ENCODE measurements at regions not wholly inside any gene's neighbourhood (a gene's known extent, or its start where the extent isn't known, plus 50 kb on each side); places are given as distances from the start of the nearest gene placed in this dataset.

DNA sequence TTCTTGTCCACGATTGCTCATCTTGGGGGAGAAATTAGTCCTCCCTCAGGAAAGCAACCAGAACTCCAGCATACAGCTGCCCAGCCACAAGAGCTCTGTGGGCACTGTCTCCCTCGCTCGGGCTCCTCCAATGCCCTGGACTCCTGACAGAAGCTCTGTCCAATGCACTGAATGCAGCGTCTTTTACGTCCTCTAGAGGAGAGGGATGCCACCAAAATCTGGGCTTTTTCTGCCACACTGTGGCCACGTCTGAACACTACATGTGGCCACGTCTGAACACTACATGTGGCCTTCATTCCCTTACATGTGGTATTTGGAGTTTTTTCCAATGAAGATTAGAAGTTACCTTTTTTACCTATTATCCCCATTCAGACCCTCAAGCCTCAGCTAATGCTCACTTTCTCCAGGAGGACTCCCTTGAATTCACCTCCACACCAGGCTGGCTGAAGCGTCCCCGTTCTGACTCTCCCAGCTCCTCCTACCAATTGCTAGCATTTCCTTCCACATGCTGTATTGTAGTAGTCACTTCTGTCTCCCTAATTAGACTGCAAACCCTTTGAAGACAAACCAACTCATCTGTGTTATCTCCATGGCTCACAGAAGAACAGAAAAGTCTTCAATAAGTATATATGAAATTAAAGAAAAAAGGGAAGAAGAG is 134.3 kb upstream of the PDE1C start:
- ATAC-seq (ENCODE audit: low FRiP score) (peak; percentile 97), DNase-seq (ENCODE audit: low spot score) (no peak)
- TF ChIP-seq, protein P1, sequence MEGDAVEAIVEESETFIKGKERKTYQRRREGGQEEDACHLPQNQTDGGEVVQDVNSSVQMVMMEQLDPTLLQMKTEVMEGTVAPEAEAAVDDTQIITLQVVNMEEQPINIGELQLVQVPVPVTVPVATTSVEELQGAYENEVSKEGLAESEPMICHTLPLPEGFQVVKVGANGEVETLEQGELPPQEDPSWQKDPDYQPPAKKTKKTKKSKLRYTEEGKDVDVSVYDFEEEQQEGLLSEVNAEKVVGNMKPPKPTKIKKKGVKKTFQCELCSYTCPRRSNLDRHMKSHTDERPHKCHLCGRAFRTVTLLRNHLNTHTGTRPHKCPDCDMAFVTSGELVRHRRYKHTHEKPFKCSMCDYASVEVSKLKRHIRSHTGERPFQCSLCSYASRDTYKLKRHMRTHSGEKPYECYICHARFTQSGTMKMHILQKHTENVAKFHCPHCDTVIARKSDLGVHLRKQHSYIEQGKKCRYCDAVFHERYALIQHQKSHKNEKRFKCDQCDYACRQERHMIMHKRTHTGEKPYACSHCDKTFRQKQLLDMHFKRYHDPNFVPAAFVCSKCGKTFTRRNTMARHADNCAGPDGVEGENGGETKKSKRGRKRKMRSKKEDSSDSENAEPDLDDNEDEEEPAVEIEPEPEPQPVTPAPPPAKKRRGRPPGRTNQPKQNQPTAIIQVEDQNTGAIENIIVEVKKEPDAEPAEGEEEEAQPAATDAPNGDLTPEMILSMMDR (IDR thresholded peaks at IDR 0.05), result peak in 2 of 3 donors; percentile 48 to 78

DNA sequence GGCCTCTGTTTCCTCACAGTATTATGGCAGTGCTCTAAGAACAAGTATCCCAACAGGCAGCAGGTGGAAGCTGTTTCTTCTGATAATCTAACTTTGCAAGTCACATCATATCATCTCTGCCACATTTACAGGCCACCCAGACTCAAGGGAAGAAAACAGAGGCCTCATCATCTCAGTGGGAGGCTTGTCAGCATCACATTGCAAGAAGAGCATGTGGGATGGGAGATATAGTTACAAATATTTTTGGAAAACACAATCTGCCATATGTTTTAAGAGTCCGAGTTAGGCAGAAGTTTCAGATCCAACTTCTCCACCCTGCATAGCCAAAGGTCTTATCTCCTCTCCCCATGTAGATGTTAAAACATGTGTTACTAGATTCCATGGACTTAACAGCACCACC is 130.4 kb upstream of the PDE1C start:
- DNase-seq (ENCODE audit: low spot score) (no peak), ATAC-seq (ENCODE audit: low FRiP score) (no peak)
- TF ChIP-seq, protein P1 (IDR thresholded peaks at IDR 0.05), result no peak

DNA sequence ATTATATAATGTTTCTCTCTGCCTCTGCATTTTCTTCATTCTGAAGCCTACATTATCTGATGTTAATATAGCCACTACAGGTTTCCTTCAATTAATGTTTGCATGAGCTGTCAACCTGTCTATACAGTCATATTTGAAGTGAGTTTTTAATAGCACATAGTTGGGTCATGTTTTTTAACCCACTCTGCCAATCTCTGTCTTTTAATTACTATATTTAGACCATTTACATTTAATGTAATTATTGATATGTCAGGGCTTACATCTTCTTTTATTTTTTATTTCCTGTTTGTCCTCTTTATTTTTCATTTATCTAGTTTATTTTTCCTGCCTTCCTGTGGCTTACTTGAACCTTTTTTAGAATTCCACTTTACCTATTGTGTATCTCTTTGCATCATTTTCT is 124.3 kb upstream of the PDE1C start:
- TF ChIP-seq, protein P1 (IDR thresholded peaks at IDR 0.05), result no peak
- DNase-seq (ENCODE audit: low spot score) (no peak), ATAC-seq (ENCODE audit: low FRiP score) (no peak)

DNA sequence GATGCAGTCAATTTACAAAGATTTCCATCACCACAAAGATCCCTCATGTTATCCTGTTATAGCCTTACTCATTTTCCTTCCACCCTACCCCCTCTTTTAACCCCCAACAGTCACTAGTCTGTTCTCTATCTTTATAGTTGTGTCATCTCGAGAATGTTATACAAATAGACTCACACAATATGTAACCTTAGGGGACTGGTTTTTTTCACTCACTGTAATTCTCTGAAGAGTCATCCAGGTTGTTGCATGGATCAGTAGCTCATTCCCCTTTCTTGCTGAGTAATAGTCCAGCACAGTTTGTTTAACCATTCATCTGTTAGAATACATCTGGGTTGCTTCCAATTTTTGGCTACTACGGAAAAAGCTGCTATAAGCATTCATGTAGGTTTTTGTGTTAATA is 121.1 kb upstream of the PDE1C start:
- no peak for DNase-seq (ENCODE audit: low spot score)
- TF ChIP-seq, protein P1 (IDR thresholded peaks at IDR 0.05), result no peak
- no peak for ATAC-seq (ENCODE audit: low FRiP score)

DNA sequence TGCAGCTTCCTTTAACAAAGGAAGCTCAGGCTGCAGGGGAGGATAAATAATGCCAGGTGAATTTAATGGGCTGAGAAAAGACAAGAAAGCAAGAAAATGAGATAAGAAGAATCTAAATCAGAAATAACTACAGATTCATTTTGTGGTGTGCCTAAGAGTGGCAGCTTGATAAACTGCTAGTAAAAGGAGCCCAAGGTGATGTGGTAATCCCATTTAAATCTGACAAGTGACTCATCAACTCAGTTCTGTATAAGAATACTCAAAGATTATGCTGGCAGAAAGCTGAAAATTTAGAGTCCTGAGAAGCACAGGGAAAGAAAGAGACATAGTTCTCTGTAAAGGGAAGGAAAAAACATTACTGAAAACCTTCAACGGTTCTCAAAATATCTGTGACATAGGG is 109.4 kb upstream of the PDE1C start:
- DNase-seq (ENCODE audit: low spot score) (no peak), ATAC-seq (ENCODE audit: low FRiP score) (peak; percentile 78)
- TF ChIP-seq, protein P1 (IDR thresholded peaks at IDR 0.05), result no peak

DNA sequence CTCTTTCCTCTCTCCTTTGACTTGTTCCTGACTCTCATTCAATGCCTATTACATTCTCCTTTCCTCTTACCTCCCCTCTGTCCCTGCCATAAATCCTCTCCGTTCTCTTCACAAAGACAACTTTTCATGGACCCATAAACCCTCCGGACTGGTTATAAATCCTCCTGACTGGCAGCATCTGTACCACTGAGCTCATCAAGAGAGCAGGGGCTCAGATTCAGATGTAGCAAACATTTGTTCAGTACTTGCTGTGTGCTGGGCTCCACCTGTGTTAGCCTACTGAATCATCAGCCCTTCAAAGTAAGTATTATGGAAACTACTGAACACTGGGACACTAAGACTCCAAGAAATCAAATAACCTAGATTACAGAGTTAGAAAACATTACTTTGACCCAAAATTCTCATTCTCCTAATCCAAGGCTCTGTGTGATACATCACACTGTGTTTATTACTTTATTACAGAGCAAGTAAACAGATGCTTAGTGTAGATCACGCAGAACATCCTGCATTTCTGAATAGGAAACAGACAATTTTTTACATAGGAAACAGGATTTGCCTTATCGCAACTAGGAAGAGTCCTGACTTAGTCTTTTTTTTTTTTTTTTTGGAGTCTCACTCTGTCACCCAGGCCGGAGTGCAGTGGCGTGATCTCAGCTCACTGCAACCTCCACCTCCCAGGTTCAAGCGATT is 108.6 kb upstream of the PDE1C start:
- DNase-seq (ENCODE audit: low spot score) (no peak), ATAC-seq (ENCODE audit: low FRiP score) (peak; percentile 52)
- TF ChIP-seq, protein P1 (IDR thresholded peaks at IDR 0.05), result no peak

DNA sequence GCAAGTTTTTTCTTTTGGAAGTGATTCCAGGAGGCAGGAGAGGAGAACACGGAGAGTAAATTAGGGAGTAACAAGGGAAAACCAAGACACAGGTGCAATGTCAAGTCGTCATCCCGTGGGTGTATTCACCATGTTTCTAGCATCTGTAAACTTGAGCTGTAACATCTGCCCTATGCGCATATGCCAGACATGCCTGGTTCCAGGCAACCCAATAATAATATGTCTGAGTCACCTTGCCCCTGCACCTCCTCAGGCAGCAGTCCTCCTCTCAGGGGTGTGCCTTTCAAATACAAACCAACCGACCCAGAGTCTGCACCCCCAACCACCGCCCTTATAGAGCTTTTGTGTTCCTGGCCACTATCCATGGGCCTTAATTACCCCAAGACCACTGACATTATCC is 107.0 kb upstream of the PDE1C start:
- DNase-seq (ENCODE audit: low spot score) (no peak), ATAC-seq (ENCODE audit: low FRiP score) (no peak)
- TF ChIP-seq, protein P1 (IDR thresholded peaks at IDR 0.05), result no peak

Data from omental fat pad (tissue), 3 donors.